Activated CD4-positive, alpha-beta T cell treated with anti-CD3 and anti-CD28 coated beads, Interleukin-2, Interleukin-6, amounts not matched to agents 100 ng/mL and 50 ng/mL, durations not matched to agents 16 hours and 8 hours (primary cell): ENCODE measurements at regions not wholly inside any gene's neighbourhood (a gene's known extent, or its start where the extent isn't known, plus 50 kb on each side); places are given as distances from the start of the nearest gene placed in this dataset.

Experiments used
- DNase-seq: peaks from one replicate; pipeline ENCODE4 v3.0.0-alpha.2; 2020

GRCh38 chr4:157840648-157841047 is 332.2 kb downstream of the GASK1B start:
- no peak for DNase-seq

- no peak for DNase-seq
Observed at GRCh38 chr4:157840034-157840433, 332.8 kb downstream of the GASK1B start.

GRCh38 chr4:157838366-157838765 is 334.5 kb downstream of the GASK1B start:
- no peak for DNase-seq

GRCh38 chr4:157837071-157837703 is 335.6 kb downstream of the GASK1B start:
- no peak for DNase-seq

DNA sequence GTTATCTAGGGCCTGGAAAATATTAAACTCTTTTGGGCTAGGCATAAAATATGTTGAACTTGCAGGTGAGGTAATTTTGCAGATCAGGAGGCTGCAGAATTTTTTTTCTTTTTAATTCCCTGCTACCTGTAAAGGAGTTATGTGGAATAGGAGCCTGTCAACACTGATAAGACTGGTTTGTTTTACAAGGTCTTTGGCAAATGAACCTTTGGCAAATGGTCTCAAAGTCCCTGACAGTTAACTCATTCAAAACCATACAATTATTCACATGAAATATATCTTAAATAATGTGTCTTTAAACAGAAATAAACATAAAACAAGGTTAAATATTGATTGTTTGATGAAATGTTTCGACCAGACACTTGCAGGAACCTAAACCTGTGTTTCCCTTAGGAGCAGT is 340.2 kb downstream of the GASK1B start:
- DNase-seq = no peak

DNA sequence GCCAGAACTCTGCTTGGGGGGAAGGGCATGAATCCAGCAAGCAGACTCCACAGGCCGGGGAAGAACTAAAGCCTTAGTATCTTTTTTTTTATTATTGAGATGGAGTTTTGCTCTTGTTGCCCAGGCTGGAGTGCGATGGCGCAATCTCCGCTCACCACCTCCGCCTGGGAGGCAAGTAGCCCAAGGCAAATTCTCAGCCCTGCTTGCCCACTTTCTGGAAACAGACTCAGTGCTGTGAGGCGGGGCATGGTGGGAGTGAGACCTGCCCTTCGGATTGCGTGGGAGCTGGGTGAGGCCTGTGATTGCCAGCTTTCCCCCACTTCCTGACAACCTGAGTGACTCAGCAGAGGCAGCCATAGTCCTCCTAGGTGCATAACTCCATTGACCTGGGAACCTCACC is 348.8 kb downstream of the GASK1B start:
- no peak for DNase-seq

DNA sequence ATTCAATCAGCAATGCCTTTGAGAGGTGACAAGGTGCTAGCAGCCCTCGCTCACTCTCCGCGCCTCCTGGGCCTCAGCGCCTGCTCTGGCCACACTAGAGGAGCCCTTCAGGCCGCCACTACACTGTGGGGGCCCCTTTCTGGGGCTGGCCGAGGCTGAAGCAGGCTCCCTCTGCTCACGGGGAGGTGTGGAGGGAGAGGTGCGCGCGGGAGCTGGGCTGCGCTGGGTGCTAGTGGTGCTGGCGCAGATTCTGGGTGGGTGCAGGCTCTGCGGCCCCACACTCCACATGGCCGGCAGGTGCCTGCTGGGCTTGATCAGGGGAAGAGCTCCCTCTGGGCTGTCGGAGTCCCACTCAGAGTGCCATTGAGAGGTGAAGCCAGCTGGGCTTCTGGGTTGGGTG is 351.0 kb downstream of the GASK1B start:
- DNase-seq = no peak

DNA sequence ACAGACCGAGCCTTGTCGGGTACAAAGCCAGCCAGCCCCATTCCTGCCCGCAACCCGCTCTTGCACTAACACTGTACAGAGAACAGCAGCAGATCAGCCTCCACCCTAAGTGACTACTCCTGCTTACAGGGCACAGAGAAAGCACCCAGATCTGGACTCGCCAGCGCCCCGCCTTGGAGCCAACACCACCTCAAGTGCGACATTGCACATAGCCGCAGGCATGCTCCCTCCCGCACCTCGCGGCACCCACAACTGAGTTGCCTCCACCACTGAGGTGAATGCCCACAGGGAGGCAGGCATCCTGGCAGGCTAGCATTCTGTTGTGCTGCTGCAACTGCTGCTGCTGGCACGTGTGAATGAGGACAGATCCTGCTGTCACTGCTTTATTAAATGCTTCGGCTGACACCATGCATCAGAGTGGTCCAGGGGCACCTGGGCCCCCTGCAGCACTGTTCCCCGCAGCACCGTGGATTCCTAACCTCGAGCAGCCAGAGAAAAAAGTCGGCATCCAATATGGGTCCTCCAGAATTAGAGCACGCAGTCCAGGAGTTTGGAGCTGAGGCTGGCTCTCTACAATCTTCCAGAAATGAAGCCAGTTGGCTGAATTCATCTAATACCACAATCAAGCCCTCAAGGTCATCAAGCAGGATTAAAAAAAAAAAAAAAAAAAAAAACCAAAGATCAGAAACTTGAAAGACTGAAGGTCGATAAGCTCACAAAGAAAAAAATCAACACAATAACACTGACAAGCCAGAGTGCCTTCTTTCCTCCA is 352.9 kb downstream of the GASK1B start:
- no peak for DNase-seq

DNA sequence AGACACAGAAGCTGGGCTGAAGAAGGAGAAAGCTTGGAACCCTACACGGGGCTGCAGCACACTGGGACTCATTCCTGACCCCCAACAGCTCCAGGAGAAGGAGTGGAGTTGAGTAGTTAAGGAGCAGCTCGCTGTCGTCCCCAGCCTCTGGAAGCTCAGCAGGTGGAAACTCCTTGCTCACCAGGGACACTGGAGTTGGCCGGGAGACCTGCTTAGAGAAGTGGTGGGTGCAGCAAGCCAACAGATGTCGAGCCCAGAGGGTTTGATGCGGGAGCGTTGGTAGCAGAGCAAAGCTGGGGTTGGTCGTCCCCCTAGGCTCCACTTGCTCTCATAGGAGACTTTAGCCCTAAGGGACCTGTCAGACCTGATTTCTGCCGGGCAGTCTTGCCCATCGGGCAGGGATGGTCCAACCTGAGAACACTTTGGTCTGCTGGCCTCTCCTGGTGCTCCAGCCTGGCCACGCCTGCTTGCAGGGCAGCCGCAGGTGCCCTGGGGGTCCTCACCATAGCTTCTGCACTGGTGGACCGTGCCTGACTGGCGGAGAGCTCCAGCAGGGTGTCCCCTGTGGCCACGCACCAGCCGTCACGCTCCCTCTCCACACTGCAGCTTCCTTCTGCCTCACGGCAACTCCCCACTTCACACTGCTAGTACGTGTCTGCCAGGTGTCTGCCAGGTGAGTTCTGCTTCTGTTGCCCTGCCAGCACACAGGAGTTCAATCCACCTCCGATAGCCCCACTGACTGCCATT is 353.7 kb downstream of the GASK1B start:
- DNase-seq = no peak

- DNase-seq = no peak
Observed at GRCh38 chr4:157810137-157810774, 362.6 kb downstream of the GASK1B start.

DNA sequence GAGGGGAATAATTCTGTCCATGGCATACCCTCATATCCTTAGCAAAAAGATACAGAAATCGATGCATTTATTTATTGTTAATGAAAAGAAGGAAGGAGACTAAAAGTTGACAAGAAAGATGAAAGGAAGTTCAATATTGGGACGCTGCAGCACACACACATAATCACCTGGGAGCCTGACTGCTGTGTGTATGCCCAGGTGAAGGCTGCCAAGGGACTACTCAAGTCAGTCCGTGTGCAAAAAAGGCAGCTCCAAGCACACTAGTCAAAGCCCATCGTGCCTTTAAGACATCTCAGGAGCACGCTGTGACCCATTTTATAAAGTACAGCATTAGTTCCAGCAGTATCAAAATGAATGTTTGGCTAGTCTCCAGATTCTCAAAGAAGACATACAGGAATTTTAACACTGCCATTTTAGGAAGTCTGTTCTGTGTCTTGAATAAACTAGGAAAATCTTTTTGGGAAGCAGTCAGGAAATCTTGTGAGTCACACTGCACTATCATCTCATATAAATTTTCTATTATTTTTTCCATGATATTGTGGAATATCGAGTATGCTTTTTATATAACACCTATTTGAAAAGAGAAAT is 363.9 kb downstream of the GASK1B start:
- no peak for DNase-seq

DNA sequence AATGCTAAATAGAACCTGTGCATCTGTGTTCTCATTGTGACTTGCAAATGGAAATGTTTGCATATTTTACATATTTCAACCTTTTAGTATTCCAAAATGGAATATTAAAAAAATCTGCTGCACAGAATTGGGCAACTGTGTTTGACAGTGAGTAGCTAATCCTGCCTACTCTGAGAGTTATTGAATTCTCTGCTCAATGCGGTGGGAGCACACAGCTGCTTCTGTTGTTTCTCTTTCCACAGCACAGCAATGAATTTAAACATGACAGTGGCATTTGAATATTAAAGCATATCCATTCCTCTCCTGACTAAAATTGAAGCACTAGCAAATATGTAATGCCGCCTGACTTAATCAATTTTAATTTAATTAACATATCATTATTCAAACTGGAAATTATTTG is 366.6 kb downstream of the GASK1B start:
- DNase-seq = no peak

DNA sequence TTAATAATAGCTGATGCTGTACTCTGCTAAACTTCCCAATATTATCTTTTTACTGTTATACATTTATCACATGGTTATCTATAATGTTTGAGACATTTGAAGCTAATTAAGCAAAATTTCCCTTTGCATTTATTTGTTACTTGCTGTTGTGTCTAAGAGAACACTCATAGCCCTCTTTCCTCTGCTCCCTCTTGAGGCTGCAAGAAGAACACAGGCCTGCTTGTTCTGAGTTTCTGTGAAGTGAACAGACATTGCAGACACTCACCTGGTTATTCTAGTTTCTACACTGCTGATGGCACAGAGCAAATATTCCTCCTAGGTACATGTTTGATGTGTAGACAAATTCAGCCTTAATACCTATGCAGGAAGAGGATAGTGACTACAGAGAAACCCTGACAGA is 367.8 kb downstream of the GASK1B start:
- DNase-seq = no peak

DNA sequence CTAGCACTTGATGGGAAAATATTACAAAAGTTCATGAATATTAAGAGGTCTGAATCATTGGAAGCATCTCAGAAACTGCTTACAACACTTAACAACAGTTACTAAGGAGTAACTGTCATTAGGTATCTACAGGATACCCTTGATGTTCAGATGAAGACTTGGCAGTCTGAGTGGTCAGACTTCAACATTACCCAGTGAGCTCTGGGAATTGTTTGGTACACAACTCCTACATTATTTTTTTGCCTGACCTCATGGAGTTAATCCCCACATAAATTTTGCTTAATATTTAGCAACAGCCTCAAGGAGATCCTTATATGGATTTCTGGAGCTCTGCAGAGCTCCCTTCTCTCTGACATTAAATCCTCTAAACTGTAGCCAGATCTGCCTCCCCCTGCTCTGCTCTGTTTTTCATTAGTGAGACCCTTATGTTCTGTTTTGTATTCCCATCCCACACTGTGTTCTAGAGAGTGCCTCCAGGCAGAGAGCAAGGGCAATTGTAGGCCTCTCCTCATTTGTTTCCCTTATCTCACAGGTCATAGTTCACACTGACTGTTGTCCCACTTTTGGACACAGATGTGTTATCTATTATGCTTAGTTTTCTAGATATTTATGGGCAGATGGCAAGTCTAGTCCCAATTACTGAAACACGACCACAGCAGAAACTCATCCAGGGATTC is 368.8 kb downstream of the GASK1B start:
- no peak for DNase-seq

- DNase-seq = no peak
Observed at GRCh38 chr4:157803421-157803820, 369.4 kb downstream of the GASK1B start.

- no peak for DNase-seq
Observed at GRCh38 chr4:157795495-157795894, 377.3 kb downstream of the GASK1B start.

- no peak for DNase-seq
Observed at GRCh38 chr4:157792716-157793115, 380.1 kb downstream of the GASK1B start.

GRCh38 chr4:157791236-157791635 is 381.6 kb downstream of the GASK1B start:
- DNase-seq = no peak

DNA sequence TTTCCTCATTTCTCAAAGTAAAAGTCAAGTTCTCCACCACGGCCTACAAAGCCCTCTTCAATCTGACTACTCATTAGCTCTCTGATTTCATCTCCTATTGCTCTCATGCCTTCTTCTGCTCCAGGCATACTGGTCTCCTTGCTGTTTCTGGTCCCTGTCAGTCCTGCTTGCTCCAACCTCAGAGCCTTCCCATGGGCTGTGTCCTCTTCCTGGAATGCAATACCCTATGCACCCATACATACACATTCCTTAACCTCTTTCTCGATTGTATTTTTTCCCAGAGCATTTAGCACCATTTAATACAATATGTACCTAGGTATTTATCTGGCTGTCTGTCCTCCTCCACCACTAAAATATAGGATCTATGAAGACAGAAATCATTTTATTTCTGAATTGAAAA is 385.2 kb downstream of the GASK1B start:
- no peak for DNase-seq

DNA sequence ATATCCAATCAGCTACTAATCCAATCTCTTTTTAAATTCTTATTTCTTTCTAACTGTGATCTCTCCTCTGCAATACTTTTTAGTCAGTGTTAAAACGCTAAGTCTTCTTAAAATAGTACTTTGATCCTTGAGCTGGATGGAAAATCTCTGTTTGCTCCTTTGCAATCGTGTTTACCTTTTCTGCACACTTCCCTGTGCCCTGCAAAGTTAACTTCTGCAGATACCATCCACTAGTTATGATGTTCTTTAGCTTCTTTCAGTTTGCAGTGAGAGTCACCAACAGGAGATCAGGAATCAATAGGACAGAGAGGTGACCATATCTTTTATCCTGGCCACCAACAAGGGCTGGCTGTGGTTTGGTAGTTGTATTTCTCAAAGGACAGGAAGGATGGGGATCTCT is 391.5 kb downstream of the GASK1B start:
- no peak for DNase-seq

GRCh38 chr4:157779081-157779480 is 393.7 kb downstream of the GASK1B start:
- DNase-seq = no peak

DNA sequence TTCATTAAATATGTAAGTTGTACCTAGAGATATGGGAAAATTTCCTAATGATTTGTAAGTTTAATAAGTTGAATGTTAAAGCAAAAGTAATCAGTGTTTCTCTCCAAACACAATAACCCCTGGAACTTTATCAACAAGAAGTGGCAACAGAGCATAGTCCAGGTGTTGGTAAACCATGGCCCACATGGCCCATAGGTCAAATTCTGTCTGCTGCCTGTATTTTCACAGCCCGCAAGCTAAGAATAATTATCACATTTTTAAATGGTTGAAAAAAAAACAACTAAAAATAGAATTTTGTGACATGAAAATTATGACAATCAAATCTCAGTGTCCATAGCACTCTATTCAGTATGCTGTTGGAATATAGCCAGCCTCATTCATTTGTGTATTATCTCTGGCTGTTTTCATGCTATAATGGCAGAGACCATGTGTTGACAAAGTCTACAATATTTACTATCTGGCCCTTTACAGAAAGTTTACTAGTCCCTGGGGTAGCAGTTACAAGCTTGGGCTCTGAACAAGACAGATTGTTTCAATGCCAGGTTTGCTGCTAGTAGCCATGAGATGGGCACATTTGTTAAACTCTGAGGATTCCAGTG is 395.8 kb downstream of the GASK1B start:
- DNase-seq = no peak
